Activated CD4-positive, CD25-positive, alpha-beta regulatory T cell treated with anti-CD3 and anti-CD28 coated beads, Interleukin-2, amount 50 U/mL, for 72 hours (primary cell): ENCODE measurements at regions not wholly inside any gene's neighbourhood (a gene's known extent, or its start where the extent isn't known, plus 50 kb on each side); places are given as distances from the start of the nearest gene placed in this dataset.
"Not testable (repeated sequence)": the region's sequence is repeated elsewhere in the genome, so short reads cannot be mapped to it uniquely, and the experiment has no call there.

ENCODE experiments used
- DNase-seq: peaks from one replicate; pipeline ENCODE4 v3.0.0; 2021

DNA sequence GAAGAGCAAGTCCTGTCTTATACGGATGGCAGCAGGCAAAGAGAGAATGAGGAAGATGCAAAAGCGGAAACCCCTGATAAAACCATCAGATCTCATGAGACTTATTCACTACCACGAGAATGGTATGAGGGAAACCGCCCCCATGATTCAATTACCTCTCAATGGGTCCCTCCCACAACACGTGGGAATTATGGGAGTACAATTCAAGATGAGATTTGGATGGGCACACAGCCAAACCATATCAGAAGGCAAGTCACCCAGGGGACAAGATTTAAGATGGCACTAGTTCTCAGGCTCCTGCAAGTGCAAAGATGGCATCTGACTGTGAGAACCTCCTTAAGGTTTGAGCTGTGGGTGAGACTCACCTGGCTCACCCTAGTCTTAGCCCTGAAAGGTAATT lies 984.3 kb downstream of the AACS start:
- DNase-seq = not testable (repeated sequence)

DNA sequence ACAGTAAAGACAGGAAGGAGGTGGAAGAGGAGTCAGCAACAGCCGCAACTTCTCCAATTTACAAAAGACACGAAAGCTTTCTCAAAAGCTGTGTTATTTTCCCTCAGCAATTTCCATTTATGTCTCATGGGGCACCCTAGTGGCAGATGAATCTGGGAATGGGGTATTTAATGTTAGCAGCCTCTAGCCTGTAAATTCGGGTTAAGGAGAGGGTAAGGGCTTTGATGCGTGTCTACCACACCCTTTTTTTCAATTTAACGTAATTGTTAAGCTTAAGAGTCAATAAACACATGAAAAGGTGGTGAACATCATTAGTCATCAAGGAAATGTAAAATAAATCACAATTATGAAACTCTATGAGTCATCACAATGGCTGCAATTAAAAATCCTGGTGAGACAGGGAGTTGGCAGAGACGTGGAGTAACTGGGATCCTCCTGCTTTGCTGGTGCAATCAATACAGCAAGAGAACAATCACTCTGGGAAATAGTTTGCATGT lies 986.4 kb downstream of the AACS start:
- no peak for DNase-seq

DNA sequence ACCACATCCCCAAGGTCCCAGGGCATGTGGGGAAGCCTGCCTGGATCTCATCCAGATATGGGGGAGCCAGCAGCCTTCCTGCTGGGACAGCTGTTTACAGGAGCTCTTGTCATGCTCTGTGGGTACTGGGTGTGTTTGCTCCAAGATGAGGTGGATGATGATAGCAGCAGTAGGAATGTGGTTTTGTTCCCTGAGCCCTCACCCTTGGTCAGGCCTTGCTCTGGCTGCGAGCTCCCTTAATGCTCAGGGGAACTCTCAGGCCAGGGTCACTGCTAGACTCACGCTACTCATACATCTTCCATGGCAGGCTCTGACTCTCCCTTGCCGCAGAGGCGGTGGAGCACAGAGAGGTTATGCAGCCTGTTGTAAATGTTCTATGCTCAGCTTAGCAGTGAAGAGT lies 990.3 kb downstream of the AACS start:
- no peak for DNase-seq

DNA sequence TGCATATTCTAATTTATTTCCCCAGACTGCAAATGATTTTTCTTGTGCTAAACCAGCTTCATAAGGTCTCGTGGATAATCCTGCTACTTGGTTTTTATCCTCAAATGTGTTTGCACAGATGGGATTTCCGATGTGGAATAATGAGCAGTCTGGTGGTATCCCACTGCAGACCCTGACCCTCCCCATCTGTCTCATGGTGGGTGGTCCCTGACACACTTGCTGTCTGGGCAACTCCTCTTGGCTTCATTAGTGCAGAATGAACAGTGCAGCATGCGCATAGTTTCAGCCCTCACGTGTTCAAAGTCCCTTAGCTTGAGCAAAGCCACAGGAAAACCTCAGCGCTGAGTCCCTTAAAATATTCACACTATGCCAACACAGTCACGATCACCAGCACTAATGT lies 996.5 kb downstream of the AACS start:
- DNase-seq = no peak

DNA sequence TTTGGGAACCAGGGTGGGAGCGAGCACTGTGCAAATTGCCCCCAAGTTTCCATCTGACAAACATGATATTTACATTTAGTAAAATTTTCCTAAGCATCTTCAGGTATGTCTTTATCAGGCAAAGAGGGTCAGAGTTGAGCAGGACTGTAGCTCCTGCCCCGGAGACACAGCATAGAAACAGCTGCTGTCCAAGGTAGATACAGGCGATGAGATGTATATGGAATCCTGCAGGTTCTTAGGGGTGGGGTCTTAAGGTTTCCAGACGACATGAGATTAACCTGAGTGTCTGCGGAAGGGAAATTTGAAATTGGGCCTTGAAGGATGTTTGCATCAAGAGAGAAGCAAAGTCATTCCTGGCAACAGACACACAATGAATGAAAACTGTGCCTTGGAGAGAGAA lies 998.8 kb downstream of the AACS start:
- DNase-seq = no peak

DNA sequence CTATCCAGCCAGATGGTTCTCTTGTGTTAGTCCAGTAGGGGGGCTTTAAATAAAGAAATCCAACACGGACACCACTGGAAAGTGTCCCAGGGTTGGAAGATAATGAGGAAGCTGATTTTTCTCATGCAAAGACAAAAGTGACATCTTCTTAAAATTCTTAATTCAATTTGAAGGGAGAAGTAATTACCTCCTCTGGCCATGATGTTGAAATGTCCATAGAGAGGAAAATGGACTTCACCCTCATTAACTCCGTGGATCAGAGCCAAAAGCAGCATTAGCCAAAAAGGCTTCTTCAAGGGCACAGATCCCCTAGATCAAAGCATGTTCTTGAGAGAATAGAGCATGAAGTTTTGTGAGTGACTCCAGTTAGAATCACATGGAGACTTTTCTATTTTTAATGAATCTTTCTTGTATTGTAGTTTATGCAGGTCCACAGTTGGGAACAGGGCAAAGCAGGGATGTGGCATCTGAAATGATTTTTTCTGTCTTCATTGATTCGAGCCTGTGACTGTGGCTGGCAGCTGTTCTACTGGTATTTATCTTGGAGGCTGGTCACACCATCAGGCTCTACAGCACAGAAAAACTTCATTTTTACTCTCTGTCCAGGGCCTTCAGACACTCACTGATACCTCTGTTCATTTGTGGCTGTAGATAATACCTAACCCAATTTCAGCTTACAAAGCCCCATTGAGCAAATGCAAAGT lies 1002.5 kb downstream of the AACS start:
- no peak for DNase-seq

DNA sequence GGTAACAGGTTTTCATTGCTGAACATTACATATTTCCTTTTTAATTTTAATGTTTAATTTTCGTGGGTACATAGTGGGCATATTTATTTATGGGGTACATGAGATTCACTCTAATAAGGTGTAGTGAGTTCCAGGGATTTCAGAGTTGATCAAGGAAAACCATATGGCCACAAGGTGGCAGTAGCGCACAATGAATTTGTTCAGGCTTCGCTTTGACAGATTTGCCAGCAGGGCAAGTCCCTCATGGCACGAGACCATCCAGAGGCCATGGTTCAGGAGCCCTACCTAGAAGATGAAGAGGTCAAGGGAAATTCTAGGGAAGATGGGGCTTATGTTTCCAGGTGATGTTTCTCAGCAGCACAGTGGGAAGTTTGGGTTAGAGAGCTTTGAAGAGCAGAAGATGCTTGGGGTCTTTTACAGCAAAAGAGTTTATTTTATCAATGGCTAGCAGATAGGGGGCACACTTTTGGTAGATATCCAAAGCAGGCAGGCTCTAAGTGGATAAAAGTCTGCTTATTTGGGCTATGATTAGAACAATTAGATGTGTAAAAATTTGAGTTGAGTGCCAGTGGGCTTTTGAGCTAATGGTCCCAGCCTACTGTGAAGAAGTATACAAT lies 1004.4 kb downstream of the AACS start:
- DNase-seq = peak; percentile 45

DNA sequence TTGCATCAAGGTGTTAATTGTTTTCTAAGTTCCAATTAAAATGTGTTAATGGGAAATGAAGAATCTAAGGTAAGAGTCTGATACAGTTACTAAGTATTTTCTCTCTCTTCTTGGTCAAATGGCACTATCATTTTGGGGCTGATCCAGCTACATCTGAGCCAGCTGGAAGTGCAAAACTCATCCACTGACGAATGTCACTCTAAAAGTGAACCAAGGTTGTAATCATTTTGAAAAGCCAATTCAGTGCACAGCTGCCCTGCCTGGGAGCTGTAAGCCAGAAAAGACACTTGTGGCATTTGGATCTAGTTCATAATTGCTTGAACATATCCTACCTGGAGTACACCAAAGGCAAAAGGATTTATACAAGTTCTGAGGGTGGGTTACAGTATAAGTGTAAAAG lies 1011.3 kb downstream of the AACS start:
- no peak for DNase-seq

DNA sequence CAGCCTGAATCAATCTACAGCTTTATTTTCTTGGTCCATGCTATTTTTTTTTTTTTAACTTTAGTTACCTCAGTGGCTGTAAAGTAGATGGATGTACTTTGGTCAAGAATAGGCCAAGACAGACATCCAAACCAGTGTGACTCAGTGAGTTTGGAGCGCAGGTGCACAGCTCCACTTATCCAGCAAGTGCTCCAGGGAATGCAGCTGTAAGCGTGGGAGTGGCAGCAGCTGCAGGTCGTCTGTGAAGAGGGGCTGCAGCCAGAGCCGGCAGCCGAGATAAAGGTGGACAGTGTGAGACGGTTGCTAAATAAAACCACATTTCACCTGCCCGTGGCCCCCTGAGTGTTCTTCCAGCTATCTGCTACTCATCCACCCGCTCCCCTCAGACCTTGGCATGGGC lies 1018.7 kb downstream of the AACS start:
- no peak for DNase-seq

DNA sequence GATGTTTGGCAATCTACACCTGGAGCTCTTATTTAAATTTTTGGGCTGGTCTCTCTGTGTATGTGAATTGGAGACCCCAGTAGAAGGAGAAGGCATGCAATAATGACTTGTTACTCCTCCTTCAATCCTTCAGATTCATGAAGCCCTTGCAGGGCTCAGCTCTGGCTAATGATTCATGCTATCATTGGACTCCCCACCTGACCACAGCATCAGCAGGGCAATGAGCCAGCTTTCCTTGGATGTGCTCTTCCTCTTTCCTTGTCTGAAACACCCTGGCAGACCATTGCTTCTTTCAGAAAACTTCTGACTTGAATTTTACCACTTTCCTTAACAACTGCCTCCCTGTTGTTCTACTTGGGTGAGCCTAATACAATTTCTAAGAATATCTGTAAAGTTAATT lies 1019.2 kb downstream of the AACS start:
- no peak for DNase-seq

DNA sequence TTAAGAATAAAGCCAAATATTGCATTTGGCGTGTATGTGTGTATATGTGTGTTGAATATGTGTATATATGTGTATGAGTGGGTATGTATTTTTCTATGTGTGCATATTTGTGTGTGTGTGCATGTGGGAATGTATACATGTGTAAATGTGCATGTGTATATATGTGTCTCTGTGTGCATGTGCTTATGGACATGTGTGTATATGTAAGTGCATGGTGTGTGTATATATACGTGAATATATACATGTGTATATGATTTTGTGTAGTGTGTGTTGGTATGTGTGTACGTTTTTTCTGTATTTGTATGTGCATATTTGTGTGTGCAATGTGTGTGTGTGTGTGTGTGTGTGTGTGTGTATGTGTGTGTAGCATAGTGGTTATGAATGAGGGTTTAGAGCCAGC lies 1021.0 kb downstream of the AACS start:
- DNase-seq = no peak

DNA sequence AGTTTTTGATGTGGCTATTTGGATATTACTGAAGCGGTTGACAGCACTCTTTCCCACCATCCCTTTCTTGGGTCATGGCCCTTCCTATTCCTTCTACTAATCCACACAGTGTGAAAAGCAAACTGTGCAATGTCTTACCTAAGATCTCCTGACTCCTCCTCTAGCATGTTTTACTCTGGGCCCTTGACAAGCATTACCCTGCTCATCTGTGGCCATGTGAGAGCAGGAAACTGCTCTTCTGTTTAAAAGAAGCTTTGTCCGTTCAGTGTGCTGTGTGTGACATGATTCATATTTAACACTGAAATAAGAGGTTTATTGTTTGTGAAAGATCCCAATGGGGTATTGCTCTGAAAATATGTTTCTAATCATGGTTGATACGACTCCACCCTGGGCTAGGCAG lies 1022.5 kb downstream of the AACS start:
- DNase-seq = no peak

DNA sequence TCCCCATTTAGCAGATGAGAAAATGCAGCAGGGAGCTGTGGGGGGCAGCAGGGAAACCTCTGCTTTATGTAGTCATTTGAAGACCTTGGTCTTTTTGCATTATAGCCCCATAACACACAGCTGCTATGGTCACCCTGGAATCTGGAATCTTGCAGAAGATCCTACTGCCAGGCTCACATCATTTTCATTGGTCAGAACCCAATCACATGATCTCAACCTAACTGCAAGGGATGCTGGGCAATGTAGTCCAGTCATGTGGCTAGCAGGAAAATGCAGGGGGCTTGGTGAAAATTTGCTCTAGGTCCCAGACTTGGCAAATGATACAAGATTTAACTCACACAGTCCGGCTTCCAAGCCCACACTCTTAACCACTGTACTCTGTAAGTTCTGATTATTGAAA lies 1028.7 kb downstream of the AACS start:
- DNase-seq = no peak

DNA sequence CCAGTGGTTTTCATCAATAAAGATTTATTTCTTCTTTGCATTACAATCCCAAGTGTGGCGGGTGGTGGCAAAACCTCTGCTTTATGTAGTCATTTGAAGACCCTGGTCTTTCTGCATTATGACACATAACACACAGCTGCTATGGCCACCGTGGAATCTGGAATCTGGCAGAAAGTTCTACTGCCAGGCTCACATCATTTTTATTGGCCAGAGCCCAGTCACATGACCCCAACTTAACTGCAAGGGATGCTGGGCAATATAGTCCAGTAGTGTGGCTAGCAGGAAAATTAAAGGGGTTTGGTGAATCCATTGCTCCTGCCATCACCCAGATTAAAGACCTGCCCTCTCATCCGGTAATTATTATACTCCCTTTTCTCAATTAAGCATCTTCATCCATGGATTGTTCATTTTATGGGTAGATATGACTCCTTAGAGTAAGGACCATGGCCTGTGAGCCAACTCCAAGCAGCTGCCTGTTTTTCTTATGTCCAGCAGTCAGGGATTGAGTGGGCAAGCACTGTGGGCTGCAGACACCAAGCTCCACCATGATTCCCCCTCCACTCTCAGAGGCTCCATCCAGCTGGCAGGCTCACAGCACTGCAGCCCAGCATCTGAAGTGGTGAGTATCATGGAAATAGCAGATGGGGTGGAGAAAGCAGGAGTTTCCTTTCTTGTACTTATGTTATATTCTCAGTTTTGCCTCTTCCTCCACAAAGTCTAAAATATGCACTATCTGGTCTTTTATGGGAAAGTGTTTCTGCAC lies 1030.7 kb downstream of the AACS start:
- no peak for DNase-seq

DNA sequence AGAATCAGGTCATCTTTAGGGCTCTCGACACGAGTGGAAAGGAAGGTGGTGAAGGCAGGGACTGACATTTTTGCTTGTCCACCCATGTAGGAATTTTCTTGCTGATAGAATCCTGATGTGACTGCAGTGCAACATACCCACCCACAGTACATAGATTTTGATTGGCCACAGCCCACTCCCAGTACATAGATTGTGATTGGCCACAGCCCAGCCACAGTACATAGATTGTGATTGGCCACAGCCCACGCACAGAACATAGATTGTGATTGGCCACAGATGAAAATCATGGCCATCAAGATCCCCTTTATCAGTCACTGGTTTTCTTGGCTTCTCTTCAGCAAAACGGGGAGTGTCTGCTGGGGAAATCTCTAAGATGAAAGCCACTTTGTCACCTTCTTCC lies 1041.5 kb downstream of the AACS start:
- DNase-seq = no peak

DNA sequence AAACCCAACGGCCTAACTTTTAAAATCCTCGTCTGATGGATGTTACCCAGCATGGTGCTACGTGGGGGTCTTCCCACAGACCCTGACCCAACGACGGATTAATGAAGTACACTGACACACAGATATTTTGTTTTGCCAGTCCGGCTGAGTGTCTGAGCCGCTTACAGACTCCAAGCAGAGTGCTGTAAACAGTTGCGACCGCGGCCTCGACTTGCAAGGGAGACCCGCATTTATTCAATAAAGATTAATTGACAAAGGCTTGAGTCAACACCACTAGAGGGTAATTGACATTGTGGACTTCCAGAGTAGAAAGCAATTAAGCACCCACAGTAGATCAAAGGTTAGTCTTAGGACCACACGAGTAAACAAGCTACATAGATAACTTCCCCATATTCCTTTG lies 1042.4 kb downstream of the AACS start:
- DNase-seq = no peak

DNA sequence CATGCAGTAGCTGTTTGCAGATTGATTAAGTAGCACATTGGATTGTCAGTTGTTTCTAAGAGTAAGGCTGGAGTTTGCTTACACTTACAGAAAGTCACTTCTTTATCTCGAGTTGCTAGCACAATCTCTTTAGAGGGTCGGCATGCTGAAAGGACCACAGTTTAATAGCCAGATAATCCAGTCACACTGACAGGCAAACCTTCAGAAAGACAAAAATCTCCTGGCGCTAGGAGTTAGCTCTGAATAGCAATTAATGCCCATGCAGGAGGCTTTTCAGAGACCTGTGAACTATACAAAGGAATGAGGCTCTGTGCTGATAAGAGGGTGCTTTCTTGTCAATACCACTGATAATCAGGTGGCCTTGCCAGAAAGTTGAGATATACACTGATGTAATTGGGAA lies 1043.0 kb downstream of the AACS start:
- no peak for DNase-seq

DNA sequence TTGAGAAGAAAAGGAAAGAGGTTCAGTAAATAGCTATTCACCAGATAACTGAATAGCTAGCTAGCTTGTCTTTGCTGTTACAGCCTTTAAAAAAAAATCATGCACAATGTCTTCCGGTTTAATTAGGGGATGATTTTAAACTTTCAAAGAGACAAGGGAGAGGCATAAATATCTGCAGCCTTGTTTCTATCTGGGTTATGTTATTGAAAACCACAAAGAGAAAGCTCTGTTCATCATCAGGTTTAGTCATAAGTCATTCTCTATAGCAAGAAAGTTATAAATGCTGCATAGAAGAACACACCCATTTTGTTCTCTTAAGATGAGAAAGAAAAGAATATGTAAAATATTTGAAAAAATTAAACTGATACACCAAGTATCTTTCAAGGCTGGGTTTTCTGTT lies 1046.9 kb downstream of the AACS start:
- no peak for DNase-seq

DNA sequence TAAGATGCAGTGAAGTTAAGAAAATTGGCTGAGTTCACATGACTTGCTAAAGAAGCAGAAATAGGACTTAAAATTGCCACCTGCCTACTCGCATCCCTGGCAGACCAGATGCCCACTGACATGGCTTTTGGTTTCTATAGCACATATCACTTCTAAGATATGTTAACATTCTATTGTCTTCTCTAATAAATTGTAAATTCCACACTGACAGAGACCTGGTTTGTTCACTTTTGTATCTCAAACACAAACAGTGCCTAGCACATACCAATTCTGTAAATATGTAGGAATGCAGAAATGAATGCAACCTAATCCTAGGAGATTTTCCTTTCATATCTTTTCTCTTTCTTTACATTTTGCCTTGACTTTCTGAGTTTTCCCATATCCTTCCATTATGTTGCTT lies 1047.6 kb downstream of the AACS start:
- no peak for DNase-seq

DNA sequence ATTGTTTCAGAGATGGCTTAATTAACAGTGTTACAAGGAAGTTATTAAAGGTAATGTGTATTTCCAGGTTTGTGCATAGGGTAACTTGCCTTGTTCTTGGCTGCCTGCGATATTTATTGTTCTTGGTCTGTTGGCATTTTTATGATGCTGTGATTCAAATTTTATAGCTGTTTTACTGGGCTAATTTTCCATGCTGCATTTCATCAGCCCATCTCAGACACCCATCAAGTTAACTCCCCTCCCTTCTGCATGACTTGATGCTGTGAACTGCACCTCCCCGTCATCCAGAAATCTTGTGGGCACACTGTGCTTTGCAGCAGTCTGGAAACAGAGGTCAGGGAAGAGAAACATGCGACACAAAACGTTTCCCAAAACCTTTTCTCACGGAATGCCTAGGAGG lies 1049.2 kb downstream of the AACS start:
- no peak for DNase-seq

DNA sequence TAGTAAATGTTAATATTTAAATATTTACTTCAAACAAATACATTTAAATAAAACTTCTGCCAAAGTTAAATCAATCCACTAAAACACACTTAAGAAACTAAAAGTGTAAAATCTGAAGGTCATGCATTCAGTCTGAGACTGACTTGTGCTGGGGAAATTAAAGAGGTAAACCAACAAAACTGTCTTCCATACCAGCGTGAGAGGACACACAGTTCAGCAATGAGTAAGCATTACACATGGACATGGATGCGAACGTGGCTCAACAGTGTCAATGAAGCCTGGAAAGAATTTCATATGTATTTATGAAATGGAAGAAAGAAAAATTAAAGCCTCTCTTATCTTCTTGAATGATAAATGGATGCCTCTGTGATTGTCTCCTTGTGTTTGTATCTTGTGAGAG lies 1052.3 kb downstream of the AACS start:
- DNase-seq = no peak

DNA sequence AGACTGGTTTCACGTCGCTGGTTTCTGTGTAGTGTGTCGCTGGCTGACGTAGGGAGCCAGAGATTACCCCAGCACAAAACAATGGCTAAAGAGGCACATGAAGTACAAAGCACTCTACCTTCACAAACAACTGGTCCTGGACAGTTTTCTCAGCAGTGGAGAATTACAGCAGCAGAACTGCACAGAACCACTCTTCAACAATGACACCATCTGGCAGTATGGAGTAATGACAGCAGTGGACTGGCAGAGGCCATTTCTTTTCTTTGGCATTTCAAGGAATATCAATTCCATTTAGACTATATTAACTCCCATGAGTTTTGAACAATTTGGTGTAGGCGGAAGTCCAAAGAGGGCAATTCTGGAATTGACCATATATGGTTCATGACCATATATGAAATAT lies 1074.1 kb downstream of the AACS start:
- DNase-seq = no peak

DNA sequence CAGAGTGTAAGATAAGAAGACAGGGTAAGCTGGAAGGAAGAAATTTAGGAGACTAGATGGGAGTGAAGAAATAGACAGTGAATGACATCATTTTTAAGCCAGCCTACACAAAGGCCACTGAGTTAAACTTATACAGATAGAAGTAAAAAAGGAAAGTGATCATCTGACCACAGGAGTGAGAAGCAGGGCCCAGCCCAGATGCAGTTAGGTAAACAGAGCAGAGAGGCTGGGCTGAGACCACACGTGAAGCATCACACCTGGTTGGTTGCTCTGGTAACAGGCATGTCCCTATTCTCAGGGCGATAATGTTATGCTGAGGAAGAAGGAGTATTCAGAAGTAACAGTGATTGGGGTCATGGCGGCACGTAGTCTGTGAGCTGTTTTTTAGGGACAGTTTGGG lies 1079.4 kb downstream of the AACS start:
- no peak for DNase-seq

DNA sequence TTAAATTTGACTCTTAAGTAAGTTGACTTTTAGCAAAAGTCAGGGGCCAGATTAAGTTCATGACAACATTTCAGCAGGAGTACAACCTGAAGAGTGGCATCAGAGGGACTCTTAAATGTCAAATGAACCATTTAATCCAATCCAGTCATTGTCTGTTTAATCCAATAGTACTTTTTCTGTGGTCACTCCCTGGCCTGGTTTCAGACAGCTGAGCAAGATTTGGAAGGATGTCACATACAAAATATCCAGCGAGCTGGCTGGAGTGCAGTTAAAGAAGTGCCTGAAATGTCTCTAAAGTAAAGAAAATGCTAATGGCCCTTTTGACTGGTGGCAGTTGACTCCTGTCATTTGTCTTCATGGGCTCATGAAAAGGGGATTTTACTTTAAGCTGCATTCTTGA lies 1082.1 kb downstream of the AACS start:
- no peak for DNase-seq
